CD14-positive monocyte (primary cell): ENCODE measurements at regions not wholly inside any gene's neighbourhood (a gene's known extent, or its start where the extent isn't known, plus 50 kb on each side); places are given as distances from the start of the nearest gene placed in this dataset.

Experiments used
- DNase-seq, 3 donors: peaks; one replicate each; pipeline ENCODE4 v3.0.0-alpha.2; 2011 to 2022
- H2AFZ ChIP-seq: 2 replicates; pipeline ENCODE4 v1.6.0; 2012; ENCODE audit warnings: mild to moderate bottlenecking, low read depth, low read length, inconsistent platforms; ENCODE audit not compliant: insufficient read depth, poor library complexity, severe bottlenecking
- H3K27ac ChIP-seq, 2 donors: 1 replicate in 1 of 2; 2 replicates in 1 of 2; pipeline ENCODE4 v1.5.1; 2012 to 2013; ENCODE audit warnings: low read length in 2 of 2, control low read depth in 1 of 2, inconsistent platforms in 1 of 2, low read depth in 1 of 2, mild to moderate bottlenecking in 1 of 2
- H3K27me3 ChIP-seq, 2 donors: one replicate each; pipeline versions ENCODE4 v1.6.0 to v1.6.1; 2011 to 2013; ENCODE audit warnings: low read length in 2 of 2; ENCODE audit not compliant: control insufficient read depth in 2 of 2, insufficient read depth in 2 of 2
- H3K36me3 ChIP-seq, 2 donors: replicated peaks in 1 of 2; 1 replicate in 1 of 2; 2 replicates in 1 of 2; pipeline versions ENCODE4 v1.5.1 to v1.6.1; 2012 to 2013; ENCODE audit warnings: low read length in 2 of 2, control low read depth in 1 of 2, inconsistent platforms in 1 of 2, mild to moderate bottlenecking in 1 of 2; ENCODE audit not compliant: insufficient read depth in 2 of 2, control insufficient read depth in 1 of 2
- H3K4me1 ChIP-seq, 2 donors: 1 replicate in 1 of 2; 2 replicates in 1 of 2; pipeline versions ENCODE4 v1.5.1 to v1.6.1; 2012 to 2013; ENCODE audit warnings: low read length in 2 of 2, control low read depth in 1 of 2, inconsistent platforms in 1 of 2, mild to moderate bottlenecking in 1 of 2, moderate library complexity in 1 of 2; ENCODE audit not compliant: insufficient read depth in 2 of 2, control insufficient read depth in 1 of 2
- H3K4me2 ChIP-seq: replicated peaks from 2 replicates; pipeline ENCODE3; 2012; ENCODE audit warnings: low read length, moderate library complexity, mild to moderate bottlenecking; ENCODE audit not compliant: poor library complexity, severe bottlenecking; ENCODE audit errors: extremely low read depth
- H3K4me3 ChIP-seq, 3 experiments: fragments of 200-600 bp in 1 of 3; sonication (generic) in 1 of 3; replicated peaks in 1 of 3; 1 replicate in 2 of 3; 2 replicates in 1 of 3; pipeline ENCODE4 v1.5.1; 2011 to 2013; ENCODE audit warnings: low read length in 3 of 3, mild to moderate bottlenecking in 3 of 3, control low read depth in 2 of 3, low read depth in 2 of 3, inconsistent platforms in 1 of 3, moderate library complexity in 1 of 3
- H3K79me2 ChIP-seq: 2 replicates; pipeline ENCODE4 v1.6.0; 2012; ENCODE audit warnings: mild to moderate bottlenecking, control low read depth, inconsistent platforms, low read length, moderate library complexity; ENCODE audit not compliant: insufficient read depth
- H3K9ac ChIP-seq: 2 replicates; pipeline ENCODE4 v1.6.0; 2017; ENCODE audit warnings: low read length, mild to moderate bottlenecking; ENCODE audit not compliant: insufficient read depth, poor library complexity, severe bottlenecking
- H3K9me3 ChIP-seq, 2 donors: replicated peaks in 1 of 2; 1 replicate in 1 of 2; 2 replicates in 1 of 2; pipeline versions ENCODE4 v1.5.1 to v1.6.1; 2012 to 2013; ENCODE audit warnings: low read length in 2 of 2, control low read depth in 1 of 2; ENCODE audit not compliant: control insufficient read depth in 1 of 2, insufficient read depth in 1 of 2
- H4K20me1 ChIP-seq: 2 replicates; pipeline ENCODE4 v1.6.0; 2012; ENCODE audit warnings: mild to moderate bottlenecking, low read length, control low read depth, moderate library complexity; ENCODE audit not compliant: insufficient read depth
- H3K27ac Mint-ChIP-seq, 7 donors: one replicate each; pipeline ENCODE4 v1.8.0; 2020; ENCODE audit warnings: mild to moderate bottlenecking in 7 of 7, mixed read lengths in 7 of 7, moderate library complexity in 6 of 7, inconsistent platforms in 2 of 7
- H3K27me3 Mint-ChIP-seq, 3 donors: one replicate each; pipeline ENCODE4 v1.8.0; 2021 to 2022; ENCODE audit warnings: low read depth in 3 of 3, mild to moderate bottlenecking in 3 of 3, mixed read lengths in 3 of 3, moderate library complexity in 3 of 3, inconsistent platforms in 1 of 3
- H3K36me3 Mint-ChIP-seq, 2 donors: one replicate each; pipeline ENCODE4 v1.8.0; 2020; ENCODE audit warnings: mixed read lengths in 2 of 2, inconsistent platforms in 1 of 2, mild to moderate bottlenecking in 1 of 2
- H3K4me1 Mint-ChIP-seq: one replicate; pipeline ENCODE4 v1.8.0; 2020; ENCODE audit warnings: mild to moderate bottlenecking, mixed read lengths
- H3K4me3 Mint-ChIP-seq, 2 donors: one replicate each; pipeline ENCODE4 v1.8.0; 2020; ENCODE audit warnings: mild to moderate bottlenecking in 2 of 2, mixed read lengths in 2 of 2, moderate library complexity in 1 of 2
- H3K9me3 Mint-ChIP-seq, 7 donors: one replicate each; pipeline ENCODE4 v1.8.0; 2020 to 2022; ENCODE audit warnings: mixed read lengths in 7 of 7, mild to moderate bottlenecking in 6 of 7, moderate library complexity in 6 of 7, inconsistent platforms in 2 of 7
- WGBS: methylation state at CpG from one replicate; pipeline ENCODE4 v1.1.5; 2013; ENCODE audit warnings: missing lambda C conversion rate; ENCODE audit not compliant: insufficient coverage; 5-methylcytosine and 5-hydroxymethylcytosine counted together
- intact Hi-C, 2 donors: fragments of 100-400 bp; cut with micrococcal nuclease; formaldehyde crosslinking; loops; one replicate each; pipeline versions ENCODE4 v1.15.0 to v1.15.1; 2023
- TF ChIP-seq, protein P1 (sequence below): fragments of 200-600 bp; IDR thresholded peaks from one replicate; pipeline ENCODE4 v1.8.0; 2022; ENCODE audit warnings: antibody characterized with exemption, mild to moderate bottlenecking

DNA sequence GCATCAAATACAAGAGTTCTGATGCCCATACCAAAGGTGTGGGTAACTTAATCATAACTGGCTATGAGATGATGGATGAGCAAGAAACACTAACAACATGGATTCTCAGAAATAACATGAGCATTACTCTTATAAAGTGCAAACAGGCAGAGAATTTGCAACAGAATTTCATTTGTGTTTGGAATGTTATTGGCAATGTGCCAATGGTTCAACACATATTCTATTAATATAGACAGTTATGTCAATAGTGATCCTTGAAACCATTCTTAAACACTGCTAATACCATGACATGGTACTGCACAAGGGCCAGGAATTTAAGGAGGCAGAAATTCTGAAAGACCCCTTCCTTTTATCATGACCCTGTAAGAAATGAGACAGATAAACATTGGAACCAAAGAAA is 217.1 kb upstream of the WSB1 start:
- H2AFZ ChIP-seq: no peak overlapping the region
- Mint-ChIP-seq H3K4me1 (no peaks in the 10 kb centered on the region), H3K4me3 (no peak overlapping the region), H3K27ac (no peak overlapping the region), H3K27me3 (peaks cover 0 to 4% (median 3%) of the 10 kb centered on the region in 3 donors), H3K9me3 (peaks cover 2 to 18% (median 6%) of the 10 kb centered on the region in 7 donors), H3K36me3 (no peaks in the 10 kb centered on the region)
- no peaks in the 10 kb centered on the region for H3K4me1 ChIP-seq
- TF ChIP-seq, protein P1, sequence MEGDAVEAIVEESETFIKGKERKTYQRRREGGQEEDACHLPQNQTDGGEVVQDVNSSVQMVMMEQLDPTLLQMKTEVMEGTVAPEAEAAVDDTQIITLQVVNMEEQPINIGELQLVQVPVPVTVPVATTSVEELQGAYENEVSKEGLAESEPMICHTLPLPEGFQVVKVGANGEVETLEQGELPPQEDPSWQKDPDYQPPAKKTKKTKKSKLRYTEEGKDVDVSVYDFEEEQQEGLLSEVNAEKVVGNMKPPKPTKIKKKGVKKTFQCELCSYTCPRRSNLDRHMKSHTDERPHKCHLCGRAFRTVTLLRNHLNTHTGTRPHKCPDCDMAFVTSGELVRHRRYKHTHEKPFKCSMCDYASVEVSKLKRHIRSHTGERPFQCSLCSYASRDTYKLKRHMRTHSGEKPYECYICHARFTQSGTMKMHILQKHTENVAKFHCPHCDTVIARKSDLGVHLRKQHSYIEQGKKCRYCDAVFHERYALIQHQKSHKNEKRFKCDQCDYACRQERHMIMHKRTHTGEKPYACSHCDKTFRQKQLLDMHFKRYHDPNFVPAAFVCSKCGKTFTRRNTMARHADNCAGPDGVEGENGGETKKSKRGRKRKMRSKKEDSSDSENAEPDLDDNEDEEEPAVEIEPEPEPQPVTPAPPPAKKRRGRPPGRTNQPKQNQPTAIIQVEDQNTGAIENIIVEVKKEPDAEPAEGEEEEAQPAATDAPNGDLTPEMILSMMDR: no peak
- H4K20me1 ChIP-seq: no peaks in the 10 kb centered on the region
- H3K4me3 ChIP-seq: no peak overlapping the region
- no peak for DNase-seq
- H3K36me3 ChIP-seq: no peaks in the 10 kb centered on the region
- H3K9ac ChIP-seq: no peak overlapping the region
- intact Hi-C loops: no loop called here
- H3K27ac ChIP-seq: no peak overlapping the region
- no peak overlapping the region for H3K4me2 ChIP-seq
- no peaks in the 10 kb centered on the region for H3K9me3 ChIP-seq
- H3K27me3 ChIP-seq: no peaks in the 10 kb centered on the region
- H3K79me2 ChIP-seq: no peaks in the 10 kb centered on the region

DNA sequence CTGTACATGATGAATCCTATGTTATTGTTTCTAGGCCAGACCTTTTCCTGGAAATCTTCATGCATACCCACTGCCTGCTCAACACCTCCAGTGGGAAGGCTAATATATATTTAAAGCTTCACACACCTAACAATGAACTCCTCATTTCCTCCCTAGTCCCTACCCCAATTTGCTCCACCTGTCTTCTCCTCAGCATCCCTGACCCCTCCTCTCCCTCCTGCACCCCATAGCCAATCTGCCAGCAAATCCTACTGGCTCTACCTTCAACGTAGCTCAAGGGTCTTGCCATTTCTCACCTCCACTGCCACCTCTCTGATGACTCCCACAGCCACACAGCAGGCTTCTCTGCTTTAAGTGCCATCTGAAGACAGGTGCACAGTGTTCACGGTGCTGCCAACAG is 215.6 kb upstream of the WSB1 start:
- no peak overlapping the region for H3K9ac ChIP-seq
- H3K27ac ChIP-seq: no peak overlapping the region
- 25% methylated on average over 1 of the region's 2 CpGs for WGBS
- no peaks in the 10 kb centered on the region for H3K4me1 Mint-ChIP-seq
- intact Hi-C loops: no loop called here
- H3K9me3 Mint-ChIP-seq: peaks cover 3 to 21% (median 10%) of the 10 kb centered on the region in 7 donors
- no peaks in the 10 kb centered on the region for H3K27me3 ChIP-seq
- no peak overlapping the region for H3K4me2 ChIP-seq
- H3K27ac Mint-ChIP-seq: no peak overlapping the region
- TF ChIP-seq, protein P1: no peak
- no peak overlapping the region for H3K4me3 ChIP-seq
- H2AFZ ChIP-seq: no peak overlapping the region
- no peak overlapping the region for H3K4me3 Mint-ChIP-seq
- no peak for DNase-seq
- no peaks in the 10 kb centered on the region for H3K4me1 ChIP-seq
- H4K20me1 ChIP-seq: no peaks in the 10 kb centered on the region
- no peaks in the 10 kb centered on the region for H3K79me2 ChIP-seq
- H3K36me3 ChIP-seq: no peaks in the 10 kb centered on the region
- H3K9me3 ChIP-seq: peaks cover 0 to 12% of the 10 kb centered on the region in 2 donors
- no peaks in the 10 kb centered on the region for H3K36me3 Mint-ChIP-seq
- H3K27me3 Mint-ChIP-seq: peaks cover 0 to 4% (median 0%) of the 10 kb centered on the region in 3 donors
